Gastroesophageal sphincter (tissue), 4 donors: ENCODE measurements at regions not wholly inside any gene's neighbourhood (a gene's known extent, or its start where the extent isn't known, plus 50 kb on each side); places are given as distances from the start of the nearest gene placed in this dataset.

Source experiments
- ATAC-seq: fragments of 150-250 bp; one replicate; pipeline ENCODE4 v1.9.1; 2016; ENCODE audit warnings: mild to moderate bottlenecking, moderate library complexity
- H3K27ac ChIP-seq, 4 donors: fragments of 200-600 bp; sonication (generic) in 3 of 4; 1 replicate in 3 of 4; 2 replicates in 1 of 4; pipeline ENCODE4 v1.5.1; 2016 to 2019
- H3K27me3 ChIP-seq: fragments of 200-600 bp; sonication (generic); one replicate; pipeline ENCODE4 v1.5.1; 2019
- H3K36me3 ChIP-seq, 2 donors: fragments of 200-600 bp; sonication (generic); one replicate each; pipeline ENCODE4 v1.5.1; 2019; ENCODE audit warnings: control low read depth in 1 of 2
- H3K4me1 ChIP-seq, 3 donors: fragments of 200-600 bp; sonication (generic); 1 replicate in 2 of 3; 2 replicates in 1 of 3; pipeline ENCODE4 v1.5.1; 2016 to 2019; ENCODE audit warnings: control low read depth in 2 of 3
- H3K4me3 ChIP-seq, 2 donors: fragments of 200-600 bp; sonication (generic); one replicate each; pipeline ENCODE4 v1.5.1; 2019; ENCODE audit warnings: mild to moderate bottlenecking in 1 of 2, moderate library complexity in 1 of 2
- H3K9me3 ChIP-seq, 3 donors: fragments of 200-600 bp; sonication (generic); one replicate each; pipeline ENCODE4 v1.5.1; 2017 to 2019; ENCODE audit warnings: control low read depth in 2 of 3
- EP300 ChIP-seq: sonication (generic); formaldehyde crosslinking; IDR thresholded peaks from one replicate; pipeline ENCODE4 v1.6.1; 2017; ENCODE audit warnings: antibody characterized with exemption, mild to moderate bottlenecking
- POLR2A ChIP-seq, 2 donors: fragments of 450-650 bp; IDR thresholded peaks; one replicate each; pipeline ENCODE4 v1.6.1; 2017; ENCODE audit warnings: antibody characterized with exemption in 2 of 2, mild to moderate bottlenecking in 2 of 2, moderate library complexity in 1 of 2
- POLR2AphosphoS5 ChIP-seq: sonication (generic); formaldehyde crosslinking; IDR thresholded peaks from one replicate; pipeline ENCODE4 v1.6.1; 2017; ENCODE audit warnings: antibody characterized with exemption
- WGBS, 2 donors: methylation state at CpG; one replicate each; pipeline ENCODE4 v1.1.5; 2018; ENCODE audit warnings: low coverage in 1 of 2; 5-methylcytosine and 5-hydroxymethylcytosine counted together
- TF ChIP-seq, protein P1 (sequence below), 4 experiments: fragments of 200-600 bp in 2 of 4; fragments of 450-650 bp in 2 of 4; sonication (generic) in 1 of 4; IDR thresholded peaks; one replicate each; pipeline ENCODE4 v1.5.1; 2017 to 2019; ENCODE audit warnings: antibody characterized with exemption in 4 of 4, mild to moderate bottlenecking in 2 of 4, moderate library complexity in 2 of 4

DNA sequence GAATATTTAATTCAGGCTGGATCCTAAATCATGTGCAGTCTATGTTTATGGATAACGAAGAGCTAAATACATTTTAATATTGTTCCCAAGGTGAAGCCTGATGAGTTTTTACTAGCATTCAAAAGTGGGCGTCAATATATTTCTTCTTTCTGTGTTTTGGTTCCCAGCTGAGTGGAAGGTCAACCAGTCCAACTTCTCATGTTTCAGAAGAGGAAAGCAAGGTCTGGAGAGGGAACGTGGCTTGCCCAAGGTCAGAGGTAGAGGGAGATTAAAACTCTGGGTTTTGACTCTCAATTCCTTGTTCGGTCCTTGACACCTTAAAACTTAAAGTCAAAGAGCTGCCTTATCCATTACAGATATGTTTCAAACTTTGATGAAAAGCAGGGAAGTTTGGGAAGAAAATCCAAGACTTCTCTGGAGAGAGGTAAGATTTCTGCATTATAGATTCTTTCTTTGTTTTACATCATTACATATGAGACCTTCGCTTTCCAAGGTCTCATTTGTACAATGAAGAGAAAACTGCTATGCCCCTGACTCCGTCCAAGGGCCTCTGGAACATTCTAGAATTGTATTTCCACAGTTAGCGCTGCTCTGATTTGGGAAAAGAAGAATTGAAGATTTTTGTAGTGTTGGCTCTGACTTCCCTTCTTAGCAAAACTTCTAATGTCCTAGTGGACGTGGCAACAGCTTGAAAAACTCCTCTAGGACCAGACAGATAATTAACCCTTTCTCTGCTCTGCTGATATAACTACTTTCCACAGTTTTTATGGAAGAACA is 57.7 kb upstream of the HES1 start:
- WGBS, 2 donors = 65 to 83% methylated on average over 7 to 8 of the region's 8 CpGs
- no peaks in the 10 kb centered on the region for H3K27me3 ChIP-seq
- TF ChIP-seq, protein P1, sequence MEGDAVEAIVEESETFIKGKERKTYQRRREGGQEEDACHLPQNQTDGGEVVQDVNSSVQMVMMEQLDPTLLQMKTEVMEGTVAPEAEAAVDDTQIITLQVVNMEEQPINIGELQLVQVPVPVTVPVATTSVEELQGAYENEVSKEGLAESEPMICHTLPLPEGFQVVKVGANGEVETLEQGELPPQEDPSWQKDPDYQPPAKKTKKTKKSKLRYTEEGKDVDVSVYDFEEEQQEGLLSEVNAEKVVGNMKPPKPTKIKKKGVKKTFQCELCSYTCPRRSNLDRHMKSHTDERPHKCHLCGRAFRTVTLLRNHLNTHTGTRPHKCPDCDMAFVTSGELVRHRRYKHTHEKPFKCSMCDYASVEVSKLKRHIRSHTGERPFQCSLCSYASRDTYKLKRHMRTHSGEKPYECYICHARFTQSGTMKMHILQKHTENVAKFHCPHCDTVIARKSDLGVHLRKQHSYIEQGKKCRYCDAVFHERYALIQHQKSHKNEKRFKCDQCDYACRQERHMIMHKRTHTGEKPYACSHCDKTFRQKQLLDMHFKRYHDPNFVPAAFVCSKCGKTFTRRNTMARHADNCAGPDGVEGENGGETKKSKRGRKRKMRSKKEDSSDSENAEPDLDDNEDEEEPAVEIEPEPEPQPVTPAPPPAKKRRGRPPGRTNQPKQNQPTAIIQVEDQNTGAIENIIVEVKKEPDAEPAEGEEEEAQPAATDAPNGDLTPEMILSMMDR (IDR thresholded peaks at IDR 0.05) = no peak
- TF ChIP-seq POLR2AphosphoS5 (no peak), POLR2A (IDR thresholded peaks at IDR 0.05) (no peak), EP300 (no peak)
- H3K4me1 ChIP-seq = peaks cover 0 to 20% (median 10%) of the 10 kb centered on the region in 3 donors
- H3K36me3 ChIP-seq = no peaks in the 10 kb centered on the region
- H3K4me3 ChIP-seq = no peak overlapping the region
- no peaks in the 10 kb centered on the region for H3K9me3 ChIP-seq
- no peak for ATAC-seq
- no peak overlapping the region for H3K27ac ChIP-seq

DNA sequence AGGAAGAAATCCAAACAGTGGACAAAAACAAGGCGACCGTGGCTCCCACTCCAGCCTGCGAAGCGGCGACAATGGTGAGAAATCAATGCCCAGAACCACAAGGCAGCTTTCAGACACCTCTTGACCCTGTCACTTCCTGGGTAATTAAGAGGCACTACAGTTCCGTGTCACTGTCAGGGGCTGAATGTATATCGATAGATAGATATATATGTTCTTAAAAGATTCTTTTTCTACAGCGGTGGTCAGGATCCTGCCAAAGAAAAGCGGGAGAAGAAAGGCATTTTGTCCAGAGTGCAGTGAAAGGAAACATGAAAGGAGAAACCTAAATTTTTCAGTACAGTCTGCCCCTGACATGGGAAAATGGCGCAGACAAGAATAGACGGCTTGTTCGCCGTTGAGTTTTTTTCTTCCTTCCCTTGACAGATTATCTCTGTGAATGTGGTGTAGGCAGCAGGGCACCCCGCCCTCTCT is 56.2 kb upstream of the HES1 start:
- Histone ChIP-seq H3K27me3 (no peaks in the 10 kb centered on the region), H3K9me3 (no peaks in the 10 kb centered on the region), H3K4me3 (no peak overlapping the region), H3K4me1 (peaks cover 0 to 22% (median 10%) of the 10 kb centered on the region in 3 donors), H3K36me3 (no peaks in the 10 kb centered on the region), H3K27ac (no peak overlapping the region)
- ATAC-seq = no peak
- 70 to 74% methylated on average over 11 to 14 of the region's 14 CpGs for WGBS, 2 donors
- TF ChIP-seq, protein P1 (IDR thresholded peaks at IDR 0.05) = no peak
- TF ChIP-seq EP300 (no peak), POLR2A (IDR thresholded peaks at IDR 0.05) (no peak), POLR2AphosphoS5 (no peak)

DNA sequence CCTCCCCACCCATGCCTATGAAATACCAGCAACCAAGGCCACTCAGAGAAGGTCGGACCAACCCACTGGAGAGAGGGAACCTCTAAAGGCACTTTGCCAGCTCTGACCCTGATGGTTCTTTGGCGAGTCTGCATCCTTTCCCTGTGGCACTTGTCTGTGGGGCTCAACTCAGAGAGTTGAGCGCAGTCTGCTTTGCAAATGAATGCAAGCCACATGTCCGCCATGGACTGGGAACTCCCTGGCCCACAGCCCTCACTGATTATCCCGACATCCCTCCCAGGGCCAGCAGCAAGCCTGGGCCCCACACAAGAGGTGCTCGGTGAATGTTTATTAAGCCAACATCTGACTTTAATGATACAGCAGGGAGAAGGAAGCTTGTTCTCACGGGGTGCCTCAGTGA is 55.5 kb upstream of the HES1 start:
- TF ChIP-seq POLR2AphosphoS5 (no peak), EP300 (no peak)
- 40 to 62% methylated on average over 3 to 4 of the region's 7 CpGs for WGBS, 2 donors

DNA sequence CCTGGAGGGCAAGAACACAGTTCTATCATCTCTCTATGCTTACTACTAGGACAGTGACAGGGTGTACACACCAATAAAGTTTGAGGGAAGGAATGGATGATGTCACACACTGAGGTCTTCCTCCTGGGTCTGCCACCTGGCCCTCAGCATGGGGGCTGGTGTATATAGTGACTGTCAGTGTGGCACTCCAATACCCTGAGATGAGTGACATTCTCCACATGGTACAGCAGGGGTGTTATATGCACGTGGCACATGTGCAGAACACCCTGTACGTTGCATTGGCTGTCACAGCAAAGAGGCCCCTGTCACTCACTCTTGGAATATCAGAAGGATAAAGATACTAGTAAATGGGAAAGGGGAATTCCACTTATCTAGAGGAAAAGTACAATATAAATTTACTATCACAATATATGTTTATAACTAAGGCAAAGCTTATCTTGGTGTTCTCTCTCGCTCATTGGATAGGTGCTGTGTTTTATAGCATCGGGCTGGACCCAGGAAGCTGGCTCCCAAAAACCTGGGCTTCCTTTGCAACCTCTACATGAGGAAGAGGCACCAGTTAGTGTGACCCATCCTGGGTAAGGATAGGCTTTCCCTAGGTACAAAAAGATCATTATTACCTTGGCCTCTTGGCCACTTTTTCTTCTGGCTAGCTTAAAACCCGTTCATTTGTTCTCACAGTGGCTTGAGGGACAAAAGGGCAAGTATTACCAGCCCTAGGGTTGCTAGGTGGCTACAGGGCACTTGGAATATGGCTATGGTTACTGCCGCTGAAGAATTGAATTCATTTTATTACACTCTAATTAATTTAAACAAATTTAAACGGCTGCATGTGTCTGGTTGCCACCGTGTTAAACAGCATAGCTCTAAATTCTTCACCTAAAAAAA is 54.8 kb upstream of the HES1 start:
- H3K4me1 ChIP-seq = peaks cover 0 to 24% (median 10%) of the 10 kb centered on the region in 3 donors

More for the DNA sequence above, 55.5 kb upstream of the HES1 start:
- no peak overlapping the region for H3K27ac ChIP-seq
- no peak for ATAC-seq
- no peaks in the 10 kb centered on the region for H3K27me3 ChIP-seq
- H3K4me1 ChIP-seq = peaks cover 0 to 22% (median 10%) of the 10 kb centered on the region in 3 donors
- H3K4me3 ChIP-seq = no peak overlapping the region
- no peaks in the 10 kb centered on the region for H3K36me3 ChIP-seq
- no peaks in the 10 kb centered on the region for H3K9me3 ChIP-seq

DNA sequence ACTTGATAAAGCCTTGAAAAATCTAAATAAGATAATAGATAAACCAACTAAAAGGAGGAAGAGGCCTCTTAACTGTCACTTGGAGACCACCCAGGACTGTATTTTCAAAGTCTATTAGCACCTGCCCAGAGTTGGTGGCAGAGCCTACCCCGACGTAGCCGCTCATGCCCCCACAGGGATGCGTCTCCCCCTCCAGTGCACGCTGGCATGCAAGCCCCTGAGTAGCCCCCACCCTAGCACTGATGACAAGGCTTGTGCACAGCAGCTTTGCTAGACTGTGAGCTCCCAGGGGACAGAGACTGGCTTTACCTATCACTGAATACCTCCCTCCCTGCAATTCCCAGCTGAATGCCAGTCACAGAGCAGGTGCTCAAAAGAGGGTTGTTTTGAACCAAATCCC is 54.1 kb upstream of the HES1 start:
- no peak overlapping the region for H3K4me3 ChIP-seq
- 100% methylated on average over 3 of the region's 5 CpGs; no CpG with 5 or more reads in 1 of the 2 donors for WGBS, 2 donors
- H3K4me1 ChIP-seq = peaks cover 0 to 31% (median 17%) of the 10 kb centered on the region in 3 donors
- TF ChIP-seq EP300 = no peak
- TF ChIP-seq POLR2AphosphoS5 = no peak
- TF ChIP-seq, protein P1 (IDR thresholded peaks at IDR 0.05) = no peak
- no peak for TF ChIP-seq POLR2A (IDR thresholded peaks at IDR 0.05)
- no peaks in the 10 kb centered on the region for H3K27me3 ChIP-seq
- no peak overlapping the region for H3K27ac ChIP-seq
- no peaks in the 10 kb centered on the region for H3K9me3 ChIP-seq
- H3K36me3 ChIP-seq = no peaks in the 10 kb centered on the region
- no peak for ATAC-seq

More for the DNA sequence above, 54.8 kb upstream of the HES1 start:
- Histone ChIP-seq H3K27me3 (no peaks in the 10 kb centered on the region), H3K36me3 (no peaks in the 10 kb centered on the region), H3K9me3 (no peaks in the 10 kb centered on the region), H3K4me3 (no peak overlapping the region), H3K27ac (no peak overlapping the region)
- WGBS, 2 donors = 69 to 86% methylated on average over 6 to 8 of the region's 8 CpGs
- ATAC-seq = no peak
- TF ChIP-seq EP300 (no peak), POLR2A (IDR thresholded peaks at IDR 0.05) (no peak)
- TF ChIP-seq, protein P1 (IDR thresholded peaks at IDR 0.05) = no peak
